ENCODE measurements at regions not wholly inside any gene's neighbourhood (a gene's known extent, or its start where the extent isn't known, plus 50 kb on each side); places are given as distances from the start of the nearest gene placed in this dataset.
"Not testable (repeated sequence)": the region's sequence is repeated elsewhere in the genome, so short reads cannot be mapped to it uniquely, and the experiment has no call there.

DNA sequence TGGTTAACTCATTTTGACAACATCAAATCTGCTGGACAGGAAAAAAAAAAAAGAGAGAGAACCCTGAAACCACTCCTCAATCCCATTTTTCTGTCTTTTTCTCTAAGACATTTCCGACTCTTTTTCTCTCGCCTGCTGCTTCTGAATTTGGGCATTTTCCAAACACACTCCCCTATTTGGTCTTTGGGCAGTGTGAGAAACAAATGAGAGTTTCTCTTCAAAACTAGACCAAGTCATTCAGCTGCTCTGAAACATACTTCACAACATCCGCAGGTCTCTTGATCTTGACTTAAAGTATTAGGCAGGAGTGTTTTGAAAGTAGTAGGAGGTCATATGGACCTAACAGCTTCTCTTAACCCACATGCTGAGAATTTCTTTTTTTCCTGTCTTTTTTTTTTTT is 364.8 kb upstream of the ESRRG start:
- DNase-seq: no peak

GRCh38 chr1:217079584-217079983 is 356.4 kb upstream of the ESRRG start:
- DNase-seq: no peak

- no peak for DNase-seq
These were observed 355.7 kb upstream of the ESRRG start for GRCh38 chr1:217078959-217079358.

DNA sequence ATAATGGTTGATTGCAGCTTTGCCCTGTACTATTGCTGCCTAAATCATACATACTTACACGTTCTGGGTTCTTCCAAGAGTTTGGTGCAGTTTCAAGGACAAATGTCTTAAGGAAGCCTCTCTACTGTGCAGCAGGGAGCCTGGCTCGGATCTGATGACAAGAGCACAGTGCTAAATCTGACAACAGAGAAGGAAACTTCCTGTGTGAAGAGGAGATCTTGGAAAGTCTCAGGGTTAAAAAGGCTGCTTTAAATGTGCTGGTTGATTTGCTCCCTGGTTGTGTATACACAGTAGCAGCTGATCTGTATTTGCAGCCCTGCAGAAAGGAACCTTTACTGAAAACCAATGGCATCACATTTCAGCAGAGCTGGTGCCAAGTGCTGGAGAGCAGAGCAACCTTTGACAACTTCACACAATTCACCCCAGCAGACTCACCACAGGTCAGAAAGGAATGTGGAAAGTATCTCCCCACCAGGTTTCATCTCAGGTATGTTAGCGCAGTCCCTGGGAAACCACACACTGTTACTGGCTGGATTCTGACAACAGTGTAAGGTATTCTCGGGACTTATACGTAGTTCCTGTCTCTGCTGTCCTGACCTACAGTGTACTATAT is 355.0 kb upstream of the ESRRG start:
- no peak for DNase-seq

GRCh38 chr1:217077426-217077825 is 354.2 kb upstream of the ESRRG start:
- no peak for DNase-seq

GRCh38 chr1:217076902-217077301 is 353.7 kb upstream of the ESRRG start:
- DNase-seq: no peak

- no peak for DNase-seq
These were observed 349.7 kb upstream of the ESRRG start for GRCh38 chr1:217072926-217073325.

- no peak for DNase-seq
These were observed 344.4 kb upstream of the ESRRG start for GRCh38 chr1:217067642-217068041.

DNA sequence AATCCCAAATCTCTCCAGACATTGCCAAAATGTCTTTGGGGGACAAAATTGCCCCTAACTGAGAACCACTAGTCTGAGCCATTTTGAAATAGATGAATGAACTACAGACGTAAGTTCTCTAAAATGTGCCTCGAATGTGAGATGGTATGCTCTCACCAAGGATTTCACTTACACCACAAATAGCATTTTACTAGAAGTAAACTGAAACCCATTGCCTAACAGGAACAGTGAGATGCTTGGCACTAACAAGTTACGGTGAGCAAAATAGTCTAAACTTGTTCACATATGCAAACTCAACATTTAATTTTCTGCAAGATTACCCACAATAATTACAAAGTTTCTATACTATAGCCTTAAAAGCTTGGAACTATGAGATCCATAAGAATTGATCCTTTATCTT is 343.6 kb upstream of the ESRRG start:
- no peak for DNase-seq

GRCh38 chr1:217063172-217063908 is 340.1 kb upstream of the ESRRG start:
- DNase-seq: no peak

DNA sequence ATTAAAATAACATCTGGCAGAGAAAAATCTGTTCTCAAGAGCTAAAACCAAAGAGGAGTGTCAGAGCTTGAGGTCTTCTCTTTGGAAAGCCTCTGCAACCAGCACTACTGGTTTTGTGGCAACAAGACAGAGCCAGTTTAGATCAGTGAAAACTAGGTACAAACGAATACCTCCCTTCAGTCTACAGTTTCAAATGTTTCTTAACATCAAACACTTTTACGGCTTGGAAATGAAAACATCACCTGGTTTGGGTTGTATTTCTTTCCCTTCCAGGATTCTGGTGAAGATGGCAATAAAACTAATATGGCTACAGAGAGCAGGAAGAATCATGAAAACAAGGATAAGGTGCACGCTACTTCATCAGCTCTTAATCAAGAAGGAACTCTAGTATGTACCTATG is 339.4 kb upstream of the ESRRG start:
- DNase-seq: no peak

- no peak for DNase-seq
These were observed 336.2 kb upstream of the ESRRG start for GRCh38 chr1:217059401-217059800.

- DNase-seq: no peak
These were observed 330.4 kb upstream of the ESRRG start for GRCh38 chr1:217053676-217054075.

DNA sequence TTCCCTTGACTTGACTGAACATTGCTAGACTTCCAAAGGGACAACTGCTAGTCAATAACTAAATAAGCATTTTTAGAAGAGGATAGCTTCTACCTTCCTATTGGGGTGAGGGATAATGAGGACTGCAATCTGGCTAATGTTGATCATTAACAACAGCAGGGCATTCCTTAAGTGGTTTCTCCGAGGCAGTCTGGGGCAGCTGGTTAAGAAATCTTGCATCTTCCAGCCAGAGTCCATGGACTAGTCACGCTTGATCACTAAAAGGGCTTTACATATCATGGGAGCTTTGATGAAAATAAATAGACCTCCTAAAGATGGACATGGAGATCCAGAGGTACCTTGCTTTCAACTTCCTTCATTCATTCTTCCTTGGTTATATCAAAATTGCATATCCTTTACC is 329.4 kb upstream of the ESRRG start:
- DNase-seq: no peak

- no peak for DNase-seq
These were observed 329.0 kb upstream of the ESRRG start for GRCh38 chr1:217052196-217052595.

DNA sequence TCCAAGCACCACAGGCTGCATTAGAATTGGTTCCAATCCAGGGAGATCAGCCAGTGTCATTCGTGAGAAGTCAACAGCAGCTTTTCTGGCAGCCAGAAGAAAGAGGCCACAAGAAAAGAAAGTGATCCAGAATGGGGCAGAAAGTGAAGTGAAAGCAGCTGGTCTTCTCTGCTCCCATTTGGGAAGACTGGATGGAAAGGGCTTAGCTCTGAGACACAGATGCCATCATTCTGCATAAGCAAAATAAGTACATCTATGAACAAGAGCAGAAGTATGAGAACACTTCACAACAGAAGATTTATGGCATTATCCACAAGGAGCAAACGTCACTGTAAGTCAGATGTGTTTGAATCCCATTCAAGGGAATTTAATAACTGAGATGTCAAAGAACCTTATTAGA is 326.5 kb upstream of the ESRRG start:
- DNase-seq: no peak

DNA sequence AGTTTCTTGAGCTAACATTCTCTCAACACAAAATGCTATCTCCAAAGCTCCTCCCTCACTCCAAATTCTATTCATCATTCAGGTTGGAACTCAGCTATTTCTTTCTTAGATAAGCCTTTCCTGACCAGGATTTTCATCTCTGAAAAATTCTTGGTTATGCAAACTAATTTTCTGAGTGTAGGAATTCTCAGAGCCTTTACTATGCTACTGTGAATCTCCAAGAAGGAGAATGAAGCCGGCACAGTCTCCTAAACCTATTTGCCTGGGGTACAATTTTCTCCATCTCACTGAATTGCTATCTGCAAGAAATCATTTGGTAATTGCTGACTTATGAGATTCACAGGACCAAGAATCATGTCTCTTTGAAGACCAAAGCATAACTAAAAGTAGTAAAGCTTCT is 325.9 kb upstream of the ESRRG start:
- DNase-seq: no peak

- DNase-seq: peak; percentile 3
These were observed 325.0 kb upstream of the ESRRG start for GRCh38 chr1:217048104-217048707.

DNA sequence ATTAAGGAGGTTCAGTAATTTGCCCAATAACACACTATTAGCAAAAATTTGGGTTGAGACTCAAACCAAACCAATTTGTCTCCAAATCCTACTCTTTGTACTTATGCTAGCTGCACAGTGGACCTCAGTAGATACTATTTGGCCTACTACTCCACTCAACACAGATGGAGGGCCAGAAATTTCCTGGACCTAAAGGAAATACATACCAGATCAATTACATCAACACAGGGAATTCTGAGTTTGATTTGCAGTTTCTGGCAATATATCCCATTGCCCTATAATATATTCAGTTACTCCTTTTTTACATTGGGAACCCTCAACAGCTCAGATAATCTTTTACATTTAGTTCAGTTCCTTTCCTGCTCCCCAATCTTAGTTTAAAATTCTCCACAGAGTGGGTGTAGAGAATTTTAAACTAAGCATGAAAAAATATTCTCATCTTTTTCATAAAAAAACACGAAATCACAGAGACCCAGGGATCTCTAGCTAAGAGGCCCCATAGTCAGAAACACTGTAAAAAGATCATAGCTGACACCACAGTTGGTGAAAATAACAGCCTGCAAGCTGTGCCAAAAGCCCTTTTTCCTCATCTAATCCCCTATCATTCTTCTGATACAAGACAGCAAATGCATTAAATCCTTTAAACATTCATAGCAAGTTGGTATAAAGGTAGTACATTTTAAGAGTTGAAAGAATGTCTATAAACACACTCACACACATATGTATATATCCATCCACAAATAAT is 317.7 kb upstream of the ESRRG start:
- no peak for DNase-seq

- DNase-seq: no peak
These were observed 316.7 kb upstream of the ESRRG start for GRCh38 chr1:217039926-217040325.

DNA sequence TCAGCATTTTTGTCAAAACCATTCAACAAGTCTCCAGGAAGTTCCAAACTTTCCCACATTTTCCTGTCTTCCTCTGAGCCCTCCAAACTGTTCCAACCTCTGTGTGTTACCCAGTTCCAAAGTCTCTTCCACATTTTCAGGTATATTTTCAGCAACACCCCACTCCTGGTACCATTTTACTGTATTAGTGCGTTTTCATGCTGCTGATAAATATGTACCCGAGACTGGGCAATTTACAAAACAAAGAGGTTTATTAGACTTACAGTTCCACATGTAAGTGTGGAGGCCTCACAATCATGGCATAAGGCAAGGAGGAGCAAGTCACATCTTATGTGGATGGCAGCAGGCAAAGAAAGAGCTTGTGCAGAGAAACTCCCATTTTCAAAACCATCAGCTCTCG is 315.9 kb upstream of the ESRRG start:
- DNase-seq: not testable (repeated sequence)

DNA sequence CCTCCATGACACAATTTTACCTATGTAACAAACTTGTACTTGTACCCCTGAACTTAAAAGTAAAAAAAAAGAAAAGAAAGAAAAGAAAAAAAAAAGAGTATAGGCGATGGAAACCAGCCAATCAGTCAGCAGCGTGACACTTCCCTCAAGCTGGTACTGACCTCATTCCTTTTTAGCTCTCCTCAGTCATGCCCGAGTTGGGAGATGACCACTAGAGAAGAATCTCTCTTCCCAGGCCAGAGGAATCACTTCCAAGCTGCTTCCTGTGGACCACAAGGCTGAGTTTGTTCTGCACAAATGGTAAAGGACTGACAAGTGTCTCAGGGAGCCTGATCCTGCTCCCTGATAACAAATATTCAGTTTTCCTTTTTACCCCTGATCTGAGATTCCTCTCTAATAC is 313.5 kb upstream of the ESRRG start:
- no peak for DNase-seq

GRCh38 chr1:217032715-217033367 is 309.6 kb upstream of the ESRRG start:
- DNase-seq: no peak
